ENCODE measurements at regions not wholly inside any gene's neighbourhood (a gene's known extent, or its start where the extent isn't known, plus 50 kb on each side); places are given as distances from the start of the nearest gene placed in this dataset.

DNA sequence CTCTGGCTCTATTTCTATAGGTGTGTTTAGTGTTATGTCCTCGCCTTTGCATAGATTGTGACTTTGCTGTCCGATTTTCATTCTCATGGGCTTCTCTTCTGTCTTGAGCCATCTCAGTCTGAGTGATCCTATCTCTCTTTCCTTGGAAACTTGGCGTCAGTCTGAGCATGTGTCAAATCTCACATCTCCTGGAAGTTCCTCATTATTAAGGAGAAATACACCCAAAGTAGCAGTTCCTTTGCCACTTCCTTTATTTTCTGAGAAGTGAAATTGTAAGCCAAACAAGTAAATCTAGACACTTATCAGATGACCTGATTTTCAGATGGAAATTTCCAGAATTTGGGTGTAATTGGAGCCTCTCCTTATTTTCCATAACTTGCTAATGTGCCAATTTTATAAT, 126.9 kb upstream of the ANKH start:
- TF ChIP-seq, protein P1, sequence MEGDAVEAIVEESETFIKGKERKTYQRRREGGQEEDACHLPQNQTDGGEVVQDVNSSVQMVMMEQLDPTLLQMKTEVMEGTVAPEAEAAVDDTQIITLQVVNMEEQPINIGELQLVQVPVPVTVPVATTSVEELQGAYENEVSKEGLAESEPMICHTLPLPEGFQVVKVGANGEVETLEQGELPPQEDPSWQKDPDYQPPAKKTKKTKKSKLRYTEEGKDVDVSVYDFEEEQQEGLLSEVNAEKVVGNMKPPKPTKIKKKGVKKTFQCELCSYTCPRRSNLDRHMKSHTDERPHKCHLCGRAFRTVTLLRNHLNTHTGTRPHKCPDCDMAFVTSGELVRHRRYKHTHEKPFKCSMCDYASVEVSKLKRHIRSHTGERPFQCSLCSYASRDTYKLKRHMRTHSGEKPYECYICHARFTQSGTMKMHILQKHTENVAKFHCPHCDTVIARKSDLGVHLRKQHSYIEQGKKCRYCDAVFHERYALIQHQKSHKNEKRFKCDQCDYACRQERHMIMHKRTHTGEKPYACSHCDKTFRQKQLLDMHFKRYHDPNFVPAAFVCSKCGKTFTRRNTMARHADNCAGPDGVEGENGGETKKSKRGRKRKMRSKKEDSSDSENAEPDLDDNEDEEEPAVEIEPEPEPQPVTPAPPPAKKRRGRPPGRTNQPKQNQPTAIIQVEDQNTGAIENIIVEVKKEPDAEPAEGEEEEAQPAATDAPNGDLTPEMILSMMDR (optimal IDR thresholded peaks at IDR 0.05 in 1 of 3, IDR thresholded peaks at IDR 0.05 in 1 of 3, conservative IDR thresholded peaks at IDR 0.05 in 1 of 3; ENCODE audit: extremely low read depth in 1 of 3, insufficient read depth in 2 of 3, low read length in 3 of 3) = no peak
- TF ChIP-seq EZH2 (IDR thresholded peaks at IDR 0.05; ENCODE audit: low read length) = no peak
